H1 (cell line): ENCODE measurements at regions not wholly inside any gene's neighbourhood (a gene's known extent, or its start where the extent isn't known, plus 50 kb on each side); places are given as distances from the start of the nearest gene placed in this dataset.

Source experiments
- CTCF ChIA-PET: fragments of 300-600 bp; sonication (Branson Sonifier 250); formaldehyde crosslinking; loops from one replicate; lab custom pipeline; 2021; ENCODE audit not compliant: partially characterized antibody; lab: Charles Lee
- POLR2A ChIA-PET: fragments of 300-600 bp; sonication (Branson Sonifier 250); formaldehyde crosslinking; loops from one replicate; lab custom pipeline; 2021; ENCODE audit warnings: inconsistent platforms; ENCODE audit not compliant: partially characterized antibody; lab: Charles Lee
- DNase-seq, 2 experiments: peaks; one replicate each; pipeline versions ENCODE4 v3.0.0 to v3.0.0-alpha.2; 2010 to 2022; ENCODE audit warnings: low spot score in 2 of 2, low read depth in 1 of 2, mixed read lengths in 1 of 2
- FAIRE-seq: peaks from 2 replicates; lab custom pipeline; 2011; peaks lifted over from hg19 to GRCh38; lab: Jason Lieb, UNC
- H2AFZ ChIP-seq: 2 replicates; pipeline ENCODE4 v1.8.1; 2012; ENCODE audit warnings: low read length, inconsistent platforms
- H2AK5ac ChIP-seq: 2 replicates; pipeline ENCODE4 v1.6.1; 2013; ENCODE audit warnings: low read depth, low read length
- H2BK120ac ChIP-seq: replicated peaks from 2 replicates; pipeline ENCODE3; 2013; ENCODE audit warnings: low read depth, low read length, inconsistent platforms
- H2BK12ac ChIP-seq: 2 replicates; pipeline ENCODE4 v1.6.1; 2013; ENCODE audit warnings: low read depth, low read length
- H2BK15ac ChIP-seq: 2 replicates; pipeline ENCODE4 v1.6.1; 2013; ENCODE audit warnings: low read length
- H2BK20ac ChIP-seq: 2 replicates; pipeline ENCODE4 v1.6.1; 2013; ENCODE audit warnings: low read length
- H2BK5ac ChIP-seq: 2 replicates; pipeline ENCODE4 v1.6.1; 2013; ENCODE audit warnings: low read depth, low read length
- H3K14ac ChIP-seq: 2 replicates; pipeline ENCODE4 v1.6.1; 2013; ENCODE audit warnings: inconsistent platforms; ENCODE audit not compliant: insufficient read length
- H3K18ac ChIP-seq: 2 replicates; pipeline ENCODE4 v1.6.1; 2013; ENCODE audit warnings: low read length; ENCODE audit errors: extremely low read depth
- H3K23ac ChIP-seq: 2 replicates; pipeline ENCODE4 v1.6.1; 2013; ENCODE audit warnings: inconsistent platforms; ENCODE audit not compliant: insufficient read length
- H3K23me2 ChIP-seq: 2 replicates; pipeline ENCODE4 v1.6.1; 2013; ENCODE audit warnings: low read depth, low read length
- H3K27ac ChIP-seq: 2 replicates; pipeline ENCODE4 v1.6.1; 2011; ENCODE audit warnings: low read depth, low read length, inconsistent platforms
- H3K27me3 ChIP-seq, 4 experiments: replicated peaks in 1 of 4; 1 replicate in 1 of 4; 2 replicates in 3 of 4; pipeline versions ENCODE4 v1.6.1 to v1.8.1; 2011 to 2013; ENCODE audit warnings: low read length in 3 of 4, mild to moderate bottlenecking in 3 of 4, inconsistent platforms in 2 of 4, mixed read lengths in 2 of 4, moderate library complexity in 1 of 4; ENCODE audit not compliant: control insufficient read depth in 3 of 4, insufficient read depth in 3 of 4; ENCODE audit errors: extremely low read depth in 1 of 4
- H3K36me3 ChIP-seq, 4 experiments: 2 replicates each; pipeline versions ENCODE4 v1.6.1 to v1.8.1; 2011 to 2013; ENCODE audit warnings: mild to moderate bottlenecking in 4 of 4, low read length in 3 of 4, moderate library complexity in 2 of 4, control low read depth in 1 of 4, inconsistent platforms in 1 of 4; ENCODE audit not compliant: insufficient read depth in 4 of 4, control insufficient read depth in 2 of 4
- H3K4ac ChIP-seq: replicated peaks from 2 replicates; pipeline ENCODE3; 2013; ENCODE audit warnings: low read length, low read depth, mixed read lengths, inconsistent platforms; ENCODE audit not compliant: insufficient read length
- H3K4me1 ChIP-seq, 4 experiments: replicated peaks in 1 of 4; 1 replicate in 1 of 4; 2 replicates in 3 of 4; pipeline versions ENCODE4 v1.6.1 to v1.8.1; 2011 to 2013; ENCODE audit warnings: low read length in 3 of 4, inconsistent platforms in 2 of 4, mixed read lengths in 1 of 4; ENCODE audit not compliant: insufficient read depth in 4 of 4, control insufficient read depth in 3 of 4
- H3K4me2 ChIP-seq, 2 experiments: 2 replicates each; pipeline versions ENCODE4 v1.6.1 to v1.8.1; 2011 to 2013; ENCODE audit warnings: low read depth in 2 of 2, low read length in 2 of 2, control low read depth in 1 of 2, inconsistent platforms in 1 of 2, mild to moderate bottlenecking in 1 of 2; ENCODE audit not compliant: insufficient read depth in 1 of 2
- H3K4me3 ChIP-seq, 4 experiments: fragments of 200-600, 300-600 bp in 1 of 4; sonication (generic), shearing (Covaris generic), sonication (Bioruptor Twin) in 1 of 4; 2 replicates each; pipeline versions ENCODE4 v1.5.1 to v1.8.1; 2011 to 2016; ENCODE audit warnings: low read length in 4 of 4, low read depth in 3 of 4, control low read depth in 2 of 4, inconsistent platforms in 2 of 4, mild to moderate bottlenecking in 2 of 4, mixed read lengths in 1 of 4, moderate library complexity in 1 of 4; ENCODE audit not compliant: insufficient read depth in 2 of 4; ENCODE audit errors: extremely low read depth in 1 of 4
- H3K56ac ChIP-seq: replicated peaks from 2 replicates; pipeline ENCODE3; 2013; ENCODE audit warnings: low read depth, mild to moderate bottlenecking, mixed read lengths, low read length, inconsistent platforms; ENCODE audit not compliant: insufficient read length
- H3K79me1 ChIP-seq: 2 replicates; pipeline ENCODE4 v1.6.1; 2013; ENCODE audit warnings: low read depth, low read length, control low read depth
- H3K79me2 ChIP-seq, 2 experiments: 2 replicates each; pipeline versions ENCODE4 v1.6.1 to v1.8.1; 2012 to 2013; ENCODE audit warnings: low read length in 2 of 2, mild to moderate bottlenecking in 2 of 2, inconsistent platforms in 1 of 2; ENCODE audit not compliant: insufficient read depth in 2 of 2, control insufficient read depth in 1 of 2
- H3K9ac ChIP-seq, 4 experiments: replicated peaks in 1 of 4; 1 replicate in 1 of 4; 2 replicates in 3 of 4; pipeline versions ENCODE4 v1.6.1 to v1.8.1; 2011 to 2013; ENCODE audit warnings: low read depth in 3 of 4, low read length in 3 of 4, control low read depth in 2 of 4, mild to moderate bottlenecking in 2 of 4, moderate library complexity in 2 of 4, inconsistent platforms in 1 of 4; ENCODE audit errors: extremely low read depth in 1 of 4
- H3K9me3 ChIP-seq, 2 experiments: 2 replicates each; pipeline versions ENCODE4 v1.6.1 to v1.8.1; 2012 to 2013; ENCODE audit warnings: mild to moderate bottlenecking in 2 of 2, moderate library complexity in 2 of 2, control low read depth in 1 of 2, inconsistent platforms in 1 of 2, low read depth in 1 of 2, low read length in 1 of 2, mixed read lengths in 1 of 2; ENCODE audit not compliant: insufficient read depth in 2 of 2
- H4K20me1 ChIP-seq, 2 experiments: replicated peaks in 1 of 2; 2 replicates each; pipeline versions ENCODE3 to v1.8.1; 2011 to 2013; ENCODE audit warnings: inconsistent platforms in 2 of 2, low read length in 2 of 2, mild to moderate bottlenecking in 1 of 2; ENCODE audit not compliant: insufficient read depth in 2 of 2, control insufficient read depth in 1 of 2
- H4K5ac ChIP-seq: 2 replicates; pipeline ENCODE4 v1.6.1; 2013; ENCODE audit warnings: low read length, low read depth, mixed read lengths, inconsistent platforms; ENCODE audit not compliant: insufficient read length
- H4K8ac ChIP-seq: 2 replicates; pipeline ENCODE4 v1.8.0; 2013; ENCODE audit warnings: mild to moderate bottlenecking, moderate library complexity, low read length, inconsistent platforms; ENCODE audit not compliant: insufficient read depth; ENCODE audit errors: extremely low read depth
- H4K91ac ChIP-seq: replicated peaks from 2 replicates; pipeline ENCODE3; 2013; ENCODE audit warnings: low read length, mixed read lengths, inconsistent platforms; ENCODE audit not compliant: insufficient read length
- ASH2L ChIP-seq: fragments of 200-600, 300-600 bp; sonication (generic); IDR thresholded peaks from one replicate; pipeline ENCODE4 v1.7.1; 2017; ENCODE audit warnings: low read length
- EP300 ChIP-seq, 2 experiments: IDR thresholded peaks; 1 replicate in 1 of 2; 2 replicates in 1 of 2; pipeline ENCODE4 v1.6.1; 2011 to 2012; ENCODE audit warnings: low read depth in 2 of 2, low read length in 2 of 2, mild to moderate bottlenecking in 2 of 2, borderline replicate concordance in 1 of 2, inconsistent platforms in 1 of 2, moderate library complexity in 1 of 2
- JUN ChIP-seq: IDR thresholded peaks from 2 replicates; pipeline ENCODE4 v1.6.1; 2011; ENCODE audit warnings: low read depth, mild to moderate bottlenecking, improper control_type of control experiment, low read length
- NANOG ChIP-seq: IDR thresholded peaks from 2 replicates; pipeline ENCODE4 v1.6.1; 2011; ENCODE audit warnings: low read length, low read depth, mild to moderate bottlenecking, inconsistent platforms; ENCODE audit not compliant: insufficient read depth, poor library complexity, severe bottlenecking
- POLR2AphosphoS5 ChIP-seq: IDR thresholded peaks from 2 replicates; pipeline ENCODE4 v1.6.1; 2011; ENCODE audit warnings: low read depth, low read length
- POU5F1 ChIP-seq: IDR thresholded peaks from 2 replicates; pipeline ENCODE4 v1.6.1; 2011; ENCODE audit warnings: low read depth, mild to moderate bottlenecking, low read length, moderate library complexity
- YY1 ChIP-seq: IDR thresholded peaks from 2 replicates; pipeline ENCODE4 v1.6.1; 2011; ENCODE audit warnings: low read depth, mild to moderate bottlenecking, low read length
- WGBS, 2 experiments: shearing (Covaris generic) in 1 of 2; methylation state at CpG; one replicate each; pipeline versions ENCODE4 v1.1.6 to v1.1.7; 2013 to 2015; ENCODE audit warnings: low lambda C conversion rate in 2 of 2, mixed read lengths in 2 of 2, inconsistent platforms in 1 of 2, low coverage in 1 of 2, missing lambda C conversion rate in 1 of 2; ENCODE audit not compliant: insufficient replicate concordance in 2 of 2, insufficient coverage in 1 of 2, insufficient read length in 1 of 2; ENCODE audit errors: extremely low coverage in 1 of 2, missing lambda C conversion rate in 1 of 2; 5-methylcytosine and 5-hydroxymethylcytosine counted together
- TF ChIP-seq, protein P1 (sequence below), 3 experiments: IDR thresholded peaks; 1 replicate in 2 of 3; 2 replicates in 1 of 3; pipeline versions ENCODE4 v1.5.1 to v1.6.1; 2011; ENCODE audit warnings: low read length in 3 of 3, mild to moderate bottlenecking in 3 of 3, inconsistent platforms in 2 of 3, low read depth in 1 of 3, moderate library complexity in 1 of 3; ENCODE audit not compliant: insufficient read depth in 1 of 3; ENCODE audit errors: control extremely low read depth in 1 of 3
- TF ChIP-seq, protein P2 (sequence below): IDR thresholded peaks from 2 replicates; pipeline ENCODE4 v1.6.1; 2012; ENCODE audit warnings: inconsistent platforms

DNA sequence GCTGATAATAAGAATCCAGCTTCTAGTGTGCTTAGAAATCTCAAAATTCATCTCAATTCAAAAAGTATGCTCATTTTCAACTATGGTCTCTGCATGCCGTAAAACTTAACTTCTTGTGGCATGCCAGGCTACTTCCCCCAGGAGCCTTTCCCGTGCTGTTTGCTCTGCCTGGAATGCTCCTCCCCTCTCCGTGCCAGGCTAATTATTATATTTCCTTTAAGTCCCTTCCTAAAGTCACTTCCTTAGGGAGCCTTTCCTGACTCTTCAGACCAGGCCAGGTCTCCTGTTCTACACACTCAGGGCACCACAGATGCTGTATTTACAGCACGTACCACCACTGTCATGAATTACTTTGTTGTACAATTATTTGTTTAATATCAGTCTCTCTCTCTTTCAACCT lies 67.1 kb upstream of the PPP2R5A start:
- 78% methylated on average over 4 of the region's 4 CpGs; no CpG with 5 or more reads in 1 of the 2 experiments for WGBS, 2 experiments
- H3K56ac ChIP-seq = no peak overlapping the region
- DNase-seq = no peak
- H2BK12ac ChIP-seq = no peak overlapping the region
- H2BK5ac ChIP-seq = no peak overlapping the region
- H3K23me2 ChIP-seq = no peaks in the 10 kb centered on the region
- H3K9ac ChIP-seq = no peak overlapping the region
- no peak overlapping the region for H2BK20ac ChIP-seq
- no peak overlapping the region for H3K4me2 ChIP-seq
- no peaks in the 10 kb centered on the region for H3K79me2 ChIP-seq
- no peak for FAIRE-seq
- no peak overlapping the region for H3K4ac ChIP-seq
- no peak overlapping the region for H4K91ac ChIP-seq
- H3K27ac ChIP-seq = no peak overlapping the region
- no peaks in the 10 kb centered on the region for H3K27me3 ChIP-seq
- H3K4me1 ChIP-seq = peaks cover 0 to 10% (median under 1%) of the 10 kb centered on the region in 4 experiments; a peak in 1 of 7 replicates
- H2BK15ac ChIP-seq = no peak overlapping the region
- no peak overlapping the region for H3K14ac ChIP-seq
- no peak overlapping the region for H3K23ac ChIP-seq
- ChIA-PET POLR2A (interaction anchor here (0.6 to 0.7 kb wide), 2 partner anchors 67 to 123 kb away, joined by 3 to 4 read pairs; no protein-coding TSS in a partner anchor), CTCF (interaction anchor here (0.7 to 1.0 kb wide), 2 partner anchors 147 to 210 kb away, joined by 3 read pairs; no protein-coding TSS in a partner anchor)
- H2AFZ ChIP-seq = no peak overlapping the region
- no peaks in the 10 kb centered on the region for H3K9me3 ChIP-seq
- no peaks in the 10 kb centered on the region for H4K20me1 ChIP-seq
- H3K36me3 ChIP-seq = no peaks in the 10 kb centered on the region
- H3K18ac ChIP-seq = no peak overlapping the region
- H3K4me3 ChIP-seq = no peak overlapping the region
- H4K5ac ChIP-seq = no peak overlapping the region
- H4K8ac ChIP-seq = no peak overlapping the region
- H2AK5ac ChIP-seq = no peak overlapping the region
- H2BK120ac ChIP-seq = no peak overlapping the region
- no peaks in the 10 kb centered on the region for H3K79me1 ChIP-seq
- TF ChIP-seq POLR2AphosphoS5 = no peak
- TF ChIP-seq, protein P1, sequence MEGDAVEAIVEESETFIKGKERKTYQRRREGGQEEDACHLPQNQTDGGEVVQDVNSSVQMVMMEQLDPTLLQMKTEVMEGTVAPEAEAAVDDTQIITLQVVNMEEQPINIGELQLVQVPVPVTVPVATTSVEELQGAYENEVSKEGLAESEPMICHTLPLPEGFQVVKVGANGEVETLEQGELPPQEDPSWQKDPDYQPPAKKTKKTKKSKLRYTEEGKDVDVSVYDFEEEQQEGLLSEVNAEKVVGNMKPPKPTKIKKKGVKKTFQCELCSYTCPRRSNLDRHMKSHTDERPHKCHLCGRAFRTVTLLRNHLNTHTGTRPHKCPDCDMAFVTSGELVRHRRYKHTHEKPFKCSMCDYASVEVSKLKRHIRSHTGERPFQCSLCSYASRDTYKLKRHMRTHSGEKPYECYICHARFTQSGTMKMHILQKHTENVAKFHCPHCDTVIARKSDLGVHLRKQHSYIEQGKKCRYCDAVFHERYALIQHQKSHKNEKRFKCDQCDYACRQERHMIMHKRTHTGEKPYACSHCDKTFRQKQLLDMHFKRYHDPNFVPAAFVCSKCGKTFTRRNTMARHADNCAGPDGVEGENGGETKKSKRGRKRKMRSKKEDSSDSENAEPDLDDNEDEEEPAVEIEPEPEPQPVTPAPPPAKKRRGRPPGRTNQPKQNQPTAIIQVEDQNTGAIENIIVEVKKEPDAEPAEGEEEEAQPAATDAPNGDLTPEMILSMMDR (IDR thresholded peaks at IDR 0.05; ENCODE audit: control extremely low read depth in 1 of 3, insufficient read depth in 1 of 3, low read depth in 1 of 3, low read length in 3 of 3) = no peak
- no peak for TF ChIP-seq EP300 (IDR thresholded peaks at IDR 0.05; ENCODE audit: borderline replicate concordance in 1 of 2, low read depth in 2 of 2, low read length in 2 of 2)
- no peak for TF ChIP-seq POU5F1
- TF ChIP-seq ASH2L = no peak
- TF ChIP-seq YY1 = no peak
- TF ChIP-seq NANOG = no peak
- TF ChIP-seq JUN = no peak
- TF ChIP-seq, protein P2, sequence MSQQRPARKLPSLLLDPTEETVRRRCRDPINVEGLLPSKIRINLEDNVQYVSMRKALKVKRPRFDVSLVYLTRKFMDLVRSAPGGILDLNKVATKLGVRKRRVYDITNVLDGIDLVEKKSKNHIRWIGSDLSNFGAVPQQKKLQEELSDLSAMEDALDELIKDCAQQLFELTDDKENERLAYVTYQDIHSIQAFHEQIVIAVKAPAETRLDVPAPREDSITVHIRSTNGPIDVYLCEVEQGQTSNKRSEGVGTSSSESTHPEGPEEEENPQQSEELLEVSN = no peak
